GM21515 (cell line): ENCODE measurements at regions not wholly inside any gene's neighbourhood (a gene's known extent, or its start where the extent isn't known, plus 50 kb on each side); places are given as distances from the start of the nearest gene placed in this dataset.

Source experiments
- ATAC-seq: cut with Tn5 transposase; IDR thresholded peaks from one replicate; pipeline ENCODE4 v1.9.1; 2021; ENCODE audit not compliant: unreplicated experiment

- ATAC-seq = no peak
Observed at GRCh38 chr5:52668544-52669185, 119.1 kb upstream of the ITGA1 start.

- no peak for ATAC-seq
Observed at GRCh38 chr5:52672459-52672858, 115.3 kb upstream of the ITGA1 start.

- ATAC-seq = no peak
Observed at GRCh38 chr5:52673495-52673894, 114.2 kb upstream of the ITGA1 start.

- no peak for ATAC-seq
Observed at GRCh38 chr5:52674815-52675545, 112.7 kb upstream of the ITGA1 start.

- no peak for ATAC-seq
Observed at GRCh38 chr5:52682492-52682891, 105.2 kb upstream of the ITGA1 start.

- ATAC-seq = no peak
Observed at GRCh38 chr5:52684051-52684450, 103.7 kb upstream of the ITGA1 start.

GRCh38 chr5:52685566-52685965 is 102.2 kb upstream of the ITGA1 start:
- ATAC-seq = no peak

- no peak for ATAC-seq
Observed at GRCh38 chr5:52685971-52686370, 101.7 kb upstream of the ITGA1 start.

- no peak for ATAC-seq
Observed at GRCh38 chr5:52690236-52690768, 97.4 kb upstream of the ITGA1 start.

- ATAC-seq = no peak
Observed at GRCh38 chr5:52692039-52692438, 95.7 kb upstream of the ITGA1 start.

GRCh38 chr5:52692606-52693005 is 95.1 kb upstream of the ITGA1 start:
- no peak for ATAC-seq

GRCh38 chr5:52693280-52693679 is 94.4 kb upstream of the ITGA1 start:
- no peak for ATAC-seq

- ATAC-seq = no peak
Observed at GRCh38 chr5:52693836-52694235, 93.9 kb upstream of the ITGA1 start.

GRCh38 chr5:52694648-52695047 is 93.1 kb upstream of the ITGA1 start:
- no peak for ATAC-seq

GRCh38 chr5:52702877-52703276 is 84.8 kb upstream of the ITGA1 start:
- ATAC-seq = no peak

- ATAC-seq = no peak
Observed at GRCh38 chr5:52703321-52703720, 84.4 kb upstream of the ITGA1 start.

- no peak for ATAC-seq
Observed at GRCh38 chr5:52705720-52706119, 82.0 kb upstream of the ITGA1 start.

GRCh38 chr5:52706775-52707174 is 80.9 kb upstream of the ITGA1 start:
- ATAC-seq = no peak

GRCh38 chr5:52707616-52708015 is 80.1 kb upstream of the ITGA1 start:
- ATAC-seq = no peak

GRCh38 chr5:52708463-52708862 is 79.3 kb upstream of the ITGA1 start:
- ATAC-seq = no peak

- ATAC-seq = peak; percentile 66
Observed at GRCh38 chr5:52709167-52709925, 78.4 kb upstream of the ITGA1 start.
